ENCODE measurements at regions not wholly inside any gene's neighbourhood (a gene's known extent, or its start where the extent isn't known, plus 50 kb on each side); places are given as distances from the start of the nearest gene placed in this dataset.

GRCh38 chr4:114085611-114086345 lies 106.3 kb upstream of the ARSJ start:
- no peak overlapping the region for H3K4me2 ChIP-seq
- TF ChIP-seq Cebpa-rat (IDR thresholded peaks at IDR 0.05) = no peak
- no peaks in the 10 kb centered on the region for H3K27me3 ChIP-seq
- no peaks in the 10 kb centered on the region for H3K4me1 ChIP-seq
- H3K36me3 ChIP-seq = no peaks in the 10 kb centered on the region
- H3K4me3 ChIP-seq = no peak overlapping the region
- no peaks in the 10 kb centered on the region for H3K9me3 ChIP-seq (replicated peaks in 1 of 11)
- H4K20me1 ChIP-seq = no peaks in the 10 kb centered on the region
- no peak overlapping the region for H3K27ac ChIP-seq
- no peak overlapping the region for H3K9ac ChIP-seq

DNA sequence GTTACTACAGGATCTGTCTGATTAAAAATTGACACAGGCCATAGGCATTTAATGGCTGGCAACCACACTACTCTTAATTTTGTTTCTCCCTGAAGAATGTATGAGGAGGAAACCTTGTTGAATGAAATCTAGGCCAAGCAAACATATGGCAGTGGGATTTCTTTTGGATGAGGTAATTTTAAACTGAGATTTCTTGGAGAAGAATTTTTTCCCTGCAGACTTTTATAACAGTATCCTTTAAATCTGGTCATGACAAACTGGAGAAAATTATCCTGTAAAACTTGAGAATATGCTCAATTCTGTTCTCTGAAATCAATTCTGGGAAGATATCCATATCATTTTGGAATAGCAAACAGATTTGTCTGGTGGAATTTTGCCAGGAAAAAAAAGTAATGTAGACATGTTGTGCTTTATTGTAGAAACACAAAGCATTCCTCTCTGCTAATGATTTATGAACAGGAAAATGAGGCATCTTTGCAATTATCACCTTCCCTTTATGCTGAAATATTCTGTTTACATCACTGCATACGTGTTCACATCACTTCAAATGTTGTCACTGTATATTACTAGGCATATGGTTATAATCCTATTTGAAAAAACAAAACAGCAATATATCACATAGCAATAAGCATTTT lies 108.3 kb upstream of the ARSJ start:
- Histone ChIP-seq H3K4me2 (no peak overlapping the region), H3K4me1 (no peaks in the 10 kb centered on the region), H3K4me3 (no peak overlapping the region), H3K9me3 (replicated peaks in 1 of 11) (no peaks in the 10 kb centered on the region), H3K27me3 (no peaks in the 10 kb centered on the region), H3K27ac (no peak overlapping the region), H3K9ac (no peak overlapping the region), H4K20me1 (no peaks in the 10 kb centered on the region), H3K36me3 (no peaks in the 10 kb centered on the region)
- no peak for TF ChIP-seq Cebpa-rat (IDR thresholded peaks at IDR 0.05)

GRCh38 chr4:114088481-114088880 lies 109.0 kb upstream of the ARSJ start:
- Histone ChIP-seq H3K9me3 (replicated peaks in 1 of 11) (no peaks in the 10 kb centered on the region), H3K36me3 (no peaks in the 10 kb centered on the region), H3K9ac (no peak overlapping the region), H3K27me3 (no peaks in the 10 kb centered on the region), H3K4me2 (no peak overlapping the region), H3K27ac (no peak overlapping the region), H3K4me1 (no peaks in the 10 kb centered on the region), H4K20me1 (no peaks in the 10 kb centered on the region), H3K4me3 (no peak overlapping the region)
- no peak for TF ChIP-seq Cebpa-rat (IDR thresholded peaks at IDR 0.05)

- Histone ChIP-seq H3K4me2 (no peak overlapping the region), H3K4me3 (no peak overlapping the region), H3K9ac (no peak overlapping the region), H3K4me1 (no peaks in the 10 kb centered on the region), H3K27me3 (no peaks in the 10 kb centered on the region), H3K36me3 (no peaks in the 10 kb centered on the region), H4K20me1 (no peaks in the 10 kb centered on the region), H3K27ac (no peak overlapping the region), H3K9me3 (replicated peaks in 1 of 11) (no peaks in the 10 kb centered on the region)
- TF ChIP-seq Cebpa-rat (IDR thresholded peaks at IDR 0.05) = no peak
These were observed 112.1 kb upstream of the ARSJ start for GRCh38 chr4:114091546-114091945.

DNA sequence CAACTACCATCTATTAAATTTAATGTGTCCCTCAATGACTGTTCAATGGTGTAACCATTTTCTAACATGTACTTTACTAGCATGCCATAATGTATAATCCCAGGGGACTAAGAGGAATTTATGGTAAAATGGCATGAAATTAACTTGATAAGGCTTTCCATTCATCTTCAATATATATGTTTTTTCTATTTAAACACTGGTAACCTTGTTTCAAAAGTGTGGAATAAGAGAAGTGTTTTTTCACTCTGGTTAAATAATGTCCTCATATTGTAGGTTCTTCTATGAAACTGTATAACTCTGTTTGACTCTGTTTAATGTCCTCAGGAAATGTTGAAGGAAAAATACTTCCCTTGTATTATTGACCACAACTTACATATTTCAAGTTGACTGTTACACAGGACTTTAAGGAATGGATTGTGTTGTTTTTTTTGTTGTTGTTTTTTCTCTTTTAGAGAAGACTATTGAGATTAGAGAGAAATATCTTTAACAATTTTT lies 113.8 kb upstream of the ARSJ start:
- H3K27me3 ChIP-seq = no peaks in the 10 kb centered on the region
- H3K27ac ChIP-seq = no peak overlapping the region
- no peaks in the 10 kb centered on the region for H3K36me3 ChIP-seq
- no peak for TF ChIP-seq Cebpa-rat (IDR thresholded peaks at IDR 0.05)
- H3K4me3 ChIP-seq = no peak overlapping the region
- no peaks in the 10 kb centered on the region for H4K20me1 ChIP-seq
- no peak overlapping the region for H3K9ac ChIP-seq
- H3K4me2 ChIP-seq = no peak overlapping the region
- no peaks in the 10 kb centered on the region for H3K9me3 ChIP-seq (replicated peaks in 1 of 11)
- no peaks in the 10 kb centered on the region for H3K4me1 ChIP-seq

DNA sequence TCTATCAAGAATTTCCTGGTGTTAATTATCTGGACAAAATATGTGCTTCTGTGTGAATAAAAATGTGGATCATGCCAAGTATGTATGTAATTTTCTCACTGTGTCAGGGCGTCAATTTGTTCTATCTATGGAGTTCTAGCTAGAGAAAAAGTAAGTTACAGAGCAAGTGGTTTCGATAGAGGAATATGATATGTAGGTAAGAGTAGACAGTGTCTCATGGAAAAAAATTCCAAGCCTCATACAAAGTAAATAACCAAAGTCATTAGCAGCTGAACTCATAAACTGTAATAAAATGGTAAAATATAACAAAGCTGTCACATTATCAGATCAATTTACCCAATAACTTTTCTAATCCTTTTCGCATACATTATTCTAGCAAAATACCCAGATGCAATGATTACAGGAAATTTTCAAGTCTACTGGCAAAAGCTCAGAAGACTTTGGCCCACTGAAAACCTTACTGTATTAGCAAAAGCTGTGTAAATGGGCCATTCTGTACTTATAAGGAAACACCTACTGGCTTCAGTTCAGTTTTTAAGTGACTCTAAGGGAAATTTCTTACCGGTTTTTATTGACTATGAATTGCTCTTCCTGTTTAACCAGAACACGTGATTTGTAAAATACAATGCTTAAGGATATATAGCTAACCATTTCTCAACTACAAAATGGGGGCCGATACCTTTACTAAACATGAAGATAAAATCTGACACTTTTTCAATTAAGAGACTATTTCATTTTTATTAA lies 121.0 kb upstream of the ARSJ start:
- no peaks in the 10 kb centered on the region; a peak in 1 of 20 replicates for H3K4me1 ChIP-seq
- no peaks in the 10 kb centered on the region for H3K9me3 ChIP-seq (replicated peaks in 1 of 11)
- H3K27me3 ChIP-seq = no peaks in the 10 kb centered on the region
- no peak overlapping the region for H3K4me2 ChIP-seq
- H3K9ac ChIP-seq = no peak overlapping the region
- no peak for TF ChIP-seq Cebpa-rat (IDR thresholded peaks at IDR 0.05)
- no peaks in the 10 kb centered on the region for H4K20me1 ChIP-seq
- no peak overlapping the region for H3K4me3 ChIP-seq
- H3K36me3 ChIP-seq = no peaks in the 10 kb centered on the region
- H3K27ac ChIP-seq = no peak overlapping the region

DNA sequence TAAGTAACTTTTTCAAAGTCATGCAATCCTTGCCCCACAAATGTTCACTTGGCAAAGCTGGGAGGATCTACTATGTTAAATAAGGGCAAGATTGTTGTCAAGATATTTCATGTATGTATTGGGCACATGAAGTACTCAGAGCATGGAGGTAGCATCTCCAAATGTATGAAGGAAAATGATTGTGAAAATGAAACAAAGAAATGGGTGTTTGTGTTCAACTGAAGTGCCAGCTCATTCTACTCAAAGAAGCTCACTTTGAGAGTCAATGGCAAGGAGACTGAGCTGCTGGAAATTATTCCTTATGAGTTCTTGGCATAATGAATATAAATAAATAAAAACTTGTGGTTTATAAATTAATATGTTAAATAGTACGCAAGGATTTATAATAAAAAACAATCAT lies 124.5 kb upstream of the ARSJ start:
- H3K9me3 ChIP-seq (replicated peaks in 1 of 11) = no peaks in the 10 kb centered on the region
- no peak overlapping the region for H3K4me3 ChIP-seq
- H4K20me1 ChIP-seq = no peaks in the 10 kb centered on the region
- no peaks in the 10 kb centered on the region for H3K27me3 ChIP-seq
- TF ChIP-seq Cebpa-rat (IDR thresholded peaks at IDR 0.05) = no peak
- no peaks in the 10 kb centered on the region; a peak in 1 of 20 replicates for H3K4me1 ChIP-seq
- H3K9ac ChIP-seq = no peak overlapping the region
- no peak overlapping the region for H3K27ac ChIP-seq
- H3K4me2 ChIP-seq = no peak overlapping the region
- no peaks in the 10 kb centered on the region for H3K36me3 ChIP-seq

GRCh38 chr4:114108869-114109268 lies 129.4 kb upstream of the ARSJ start:
- no peak for TF ChIP-seq Cebpa-rat (IDR thresholded peaks at IDR 0.05)
- no peak overlapping the region for H3K9ac ChIP-seq
- no peak overlapping the region for H3K4me2 ChIP-seq

DNA sequence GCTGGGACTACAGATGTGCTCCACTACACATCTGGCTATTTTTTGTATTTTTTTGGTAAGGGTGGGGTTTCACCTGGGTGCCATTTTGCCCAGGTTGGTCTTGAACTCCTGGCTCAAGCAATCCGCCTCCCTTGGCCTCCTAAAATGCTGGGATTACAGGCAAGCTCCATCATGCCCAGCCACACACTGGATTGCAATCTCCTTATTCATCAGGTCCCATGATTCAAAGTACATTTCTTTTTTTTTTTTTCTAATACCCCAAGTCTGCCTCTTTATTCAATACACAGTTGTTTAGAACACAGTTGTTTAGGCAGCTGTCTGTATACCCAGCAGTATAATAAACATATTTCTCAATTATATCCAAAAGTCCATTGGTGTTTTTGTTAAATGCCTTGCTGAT lies 130.3 kb upstream of the ARSJ start:
- H3K4me2 ChIP-seq = no peak overlapping the region
- H3K36me3 ChIP-seq = no peaks in the 10 kb centered on the region
- H3K27ac ChIP-seq = no peak overlapping the region
- H3K9me3 ChIP-seq (replicated peaks in 1 of 11) = no peaks in the 10 kb centered on the region
- no peaks in the 10 kb centered on the region for H4K20me1 ChIP-seq
- no peak overlapping the region for H3K9ac ChIP-seq
- no peak overlapping the region for H3K4me3 ChIP-seq
- no peaks in the 10 kb centered on the region for H3K4me1 ChIP-seq
- TF ChIP-seq Cebpa-rat (IDR thresholded peaks at IDR 0.05) = no peak
- no peaks in the 10 kb centered on the region for H3K27me3 ChIP-seq

More at GRCh38 chr4:114108869-114109268, 129.4 kb upstream of the ARSJ start:
- Histone ChIP-seq H3K4me3 (no peak overlapping the region), H3K9me3 (replicated peaks in 1 of 11) (no peaks in the 10 kb centered on the region), H3K4me1 (no peaks in the 10 kb centered on the region), H4K20me1 (no peaks in the 10 kb centered on the region), H3K36me3 (no peaks in the 10 kb centered on the region), H3K27me3 (no peaks in the 10 kb centered on the region), H3K27ac (no peak overlapping the region)

Data from BLaER1 treated with 17β-estradiol and CSF1 and Interleukin-3, amounts not matched to agents 10 nM and 100 nM (cell line).